Right lobe of liver (tissue), 6 donors: ENCODE measurements at regions not wholly inside any gene's neighbourhood (a gene's known extent, or its start where the extent isn't known, plus 50 kb on each side); places are given as distances from the start of the nearest gene placed in this dataset.

Source experiments
- ATAC-seq, 4 donors: fragments of 200-7000 bp; cut with Tn5 transposase; one replicate each; pipeline ENCODE4 v1.9.1; 2020; ENCODE audit warnings: mild to moderate bottlenecking in 4 of 4, moderate library complexity in 4 of 4
- DNase-seq, 3 donors: peaks; one replicate each; pipeline ENCODE4 v3.0.0-alpha.2; 2020
- H3K27ac ChIP-seq, 3 donors: fragments of 200-600 bp; one replicate each; pipeline ENCODE4 v1.8.0; 2022
- H3K27me3 ChIP-seq, 2 donors: fragments of 200-600 bp; one replicate each; pipeline ENCODE4 v1.8.0; 2022
- H3K36me3 ChIP-seq, 4 donors: fragments of 200-600 bp; sonication (generic) in 1 of 4; one replicate each; pipeline versions ENCODE4 v1.5.1 to v1.8.0; 2017 to 2022; ENCODE audit warnings: control low read depth in 1 of 4
- H3K4me1 ChIP-seq, 4 donors: fragments of 200-600 bp; sonication (generic) in 1 of 4; one replicate each; pipeline versions ENCODE4 v1.5.1 to v1.8.0; 2017 to 2022; ENCODE audit warnings: control low read depth in 1 of 4
- H3K4me3 ChIP-seq, 3 donors: fragments of 200-600 bp; one replicate each; pipeline ENCODE4 v1.8.0; 2022
- H3K9me3 ChIP-seq, 4 donors: fragments of 200-600 bp; sonication (generic) in 1 of 4; one replicate each; pipeline versions ENCODE4 v1.5.1 to v1.8.0; 2017 to 2022; ENCODE audit warnings: control low read depth in 1 of 4
- CTCF ChIP-seq, 4 donors: fragments of 200-600 bp in 3 of 4; fragments of 450-650 bp in 1 of 4; IDR thresholded peaks; one replicate each; pipeline versions ENCODE4 v1.5.1 to v1.8.0; 2016 to 2022; ENCODE audit warnings: antibody characterized with exemption in 4 of 4, mild to moderate bottlenecking in 2 of 4
- POLR2A ChIP-seq: fragments of 450-650 bp; IDR thresholded peaks from one replicate; pipeline ENCODE4 v1.6.1; 2017; ENCODE audit warnings: antibody characterized with exemption, mild to moderate bottlenecking
- WGBS: methylation state at CpG from one replicate; pipeline ENCODE4 v1.1.6; 2018; ENCODE audit warnings: low coverage, low lambda C conversion rate; ENCODE audit not compliant: insufficient coverage; ENCODE audit errors: missing lambda C conversion rate; 5-methylcytosine and 5-hydroxymethylcytosine counted together
- intact Hi-C, 2 donors: fragments of 100-400 bp; cut with DNase I; formaldehyde crosslinking; loops; one replicate each; pipeline versions ENCODE4 v1.11.2 to v1.14.1; 2022
- donor health status: DM: no; HTN: yes; CAD: no.
- donor health status: DM: no; HTN: no; CAD: no.
- donor health status: DM: no; HTN: no; CAD: no.
- donor health status: DM: no; HTN: yes; CAD: no.
- donor health status: DM: no; HTN: yes; CAD: no.

GRCh38 chr9:85171163-85171562 lies 501.6 kb downstream of the NTRK2 start:
- no peaks in the 10 kb centered on the region for H3K9me3 ChIP-seq
- H3K27me3 ChIP-seq, result no peaks in the 10 kb centered on the region
- no peak for DNase-seq
- no peak for TF ChIP-seq CTCF (IDR thresholded peaks at IDR 0.05)
- TF ChIP-seq POLR2A, result no peak
- intact Hi-C loops, result no loop called here
- H3K36me3 ChIP-seq, result no peaks in the 10 kb centered on the region
- H3K4me1 ChIP-seq, result no peaks in the 10 kb centered on the region
- H3K4me3 ChIP-seq, result no peak overlapping the region
- ATAC-seq, result no peak
- no peak overlapping the region for H3K27ac ChIP-seq

- WGBS, result 34% methylated on average over 2 of the region's 2 CpGs
- Histone ChIP-seq H3K4me1 (no peaks in the 10 kb centered on the region), H3K9me3 (no peaks in the 10 kb centered on the region), H3K4me3 (no peak overlapping the region), H3K27me3 (no peaks in the 10 kb centered on the region), H3K27ac (no peak overlapping the region), H3K36me3 (no peaks in the 10 kb centered on the region)
- TF ChIP-seq CTCF (IDR thresholded peaks at IDR 0.05) (no peak), POLR2A (no peak)
- DNase-seq, result no peak
- no peak for ATAC-seq
- intact Hi-C loops, result no loop called here
Measured at GRCh38 chr9:85168412-85168811, 498.9 kb downstream of the NTRK2 start.

GRCh38 chr9:85167146-85167545 lies 497.6 kb downstream of the NTRK2 start:
- Histone ChIP-seq H3K36me3 (no peaks in the 10 kb centered on the region), H3K4me1 (no peaks in the 10 kb centered on the region), H3K4me3 (no peak overlapping the region), H3K9me3 (no peaks in the 10 kb centered on the region), H3K27me3 (no peaks in the 10 kb centered on the region), H3K27ac (no peak overlapping the region)
- DNase-seq (no peak), ATAC-seq (no peak)
- WGBS, result 17% methylated on average over 1 of the region's 1 CpG
- intact Hi-C loops, result no loop called here
- no peak for TF ChIP-seq CTCF (IDR thresholded peaks at IDR 0.05)
- TF ChIP-seq POLR2A, result no peak

GRCh38 chr9:85163825-85164224 lies 494.3 kb downstream of the NTRK2 start:
- H3K27ac ChIP-seq, result no peak overlapping the region
- intact Hi-C loops, result no loop called here
- no peak overlapping the region for H3K4me3 ChIP-seq
- WGBS, result 60% methylated on average over 2 of the region's 2 CpGs
- H3K4me1 ChIP-seq, result no peaks in the 10 kb centered on the region
- ATAC-seq (no peak), DNase-seq (no peak)
- no peaks in the 10 kb centered on the region for H3K36me3 ChIP-seq
- no peaks in the 10 kb centered on the region for H3K27me3 ChIP-seq
- no peak for TF ChIP-seq CTCF (IDR thresholded peaks at IDR 0.05)
- no peak for TF ChIP-seq POLR2A
- no peaks in the 10 kb centered on the region for H3K9me3 ChIP-seq

GRCh38 chr9:85163415-85163814 lies 493.9 kb downstream of the NTRK2 start:
- TF ChIP-seq POLR2A (no peak), CTCF (IDR thresholded peaks at IDR 0.05) (no peak)
- 83% methylated on average over 1 of the region's 1 CpG for WGBS
- no peak for DNase-seq
- Histone ChIP-seq H3K36me3 (no peaks in the 10 kb centered on the region), H3K27me3 (no peaks in the 10 kb centered on the region), H3K4me3 (no peak overlapping the region), H3K9me3 (no peaks in the 10 kb centered on the region), H3K27ac (no peak overlapping the region), H3K4me1 (no peaks in the 10 kb centered on the region)
- ATAC-seq, result no peak
- intact Hi-C loops, result no loop called here
